Fibroblast of the aortic adventitia (primary cell): ENCODE measurements at regions not wholly inside any gene's neighbourhood (a gene's known extent, or its start where the extent isn't known, plus 50 kb on each side); places are given as distances from the start of the nearest gene placed in this dataset.

Experiments used
- DNase-seq: peaks from one replicate; pipeline ENCODE4 v3.0.0-alpha.2; 2010; ENCODE audit warnings: low read depth
- H3K4me3 ChIP-seq: 2 replicates; pipeline ENCODE4 v1.5.1; 2011; ENCODE audit warnings: low read depth, mild to moderate bottlenecking, control low read depth, low read length, moderate library complexity
- CTCF ChIP-seq: IDR thresholded peaks from 2 replicates; pipeline ENCODE4 v1.5.1; 2011; ENCODE audit warnings: mild to moderate bottlenecking, low read length, control low read depth, inconsistent platforms; ENCODE audit not compliant: insufficient read depth

GRCh38 chr2:47315475-47315874 is 53.6 kb upstream of the EPCAM start:
- no peak overlapping the region for H3K4me3 ChIP-seq
- DNase-seq, result no peak
- no peak for TF ChIP-seq CTCF

- TF ChIP-seq CTCF, result no peak
- H3K4me3 ChIP-seq, result no peak overlapping the region
- DNase-seq, result no peak
These were observed 55.4 kb upstream of the EPCAM start for GRCh38 chr2:47313728-47314127.

- H3K4me3 ChIP-seq, result no peak overlapping the region
- DNase-seq, result no peak
- no peak for TF ChIP-seq CTCF
These were observed 55.9 kb upstream of the EPCAM start for GRCh38 chr2:47313141-47313691.

- no peak overlapping the region for H3K4me3 ChIP-seq
- TF ChIP-seq CTCF, result no peak
- DNase-seq, result no peak
These were observed 56.6 kb upstream of the EPCAM start for GRCh38 chr2:47312491-47312850.

GRCh38 chr2:47311764-47312490 is 57.2 kb upstream of the EPCAM start:
- DNase-seq, result no peak
- H3K4me3 ChIP-seq, result no peak overlapping the region
- no peak for TF ChIP-seq CTCF

- no peak for TF ChIP-seq CTCF
- DNase-seq, result no peak
- no peak overlapping the region for H3K4me3 ChIP-seq
These were observed 58.1 kb upstream of the EPCAM start for GRCh38 chr2:47310801-47311560.
